K562 (cell line): ENCODE measurements at regions not wholly inside any gene's neighbourhood (a gene's known extent, or its start where the extent isn't known, plus 50 kb on each side); places are given as distances from the start of the nearest gene placed in this dataset.

Experiments
- ATAC-seq: fragments of 200-7000 bp; cut with Tn5 transposase; 3 replicates; pipeline ENCODE4 v1.9.1; 2020; ENCODE audit warnings: moderate library complexity
- BruUV-seq: library from RNA; stranded (reverse); fragments of 400-500 nt; replicated peaks from 2 replicates; lab custom pipeline; 2021; lab: Mats Ljungman, UMichigan
- CTCF ChIA-PET: fragments of 300-600 bp; formaldehyde crosslinking; extraction: SDS; loops from one replicate; lab custom pipeline; 2021; ENCODE audit warnings: low intra/inter-chr PET ratio; lab: Yijun Ruan, JAX
- POLR2A ChIA-PET: fragments of 300-600, 350-650 bp; sonication (Branson Sonifier 250); formaldehyde crosslinking; extraction: SDS; loops from one replicate; lab custom pipeline; 2021; ENCODE audit warnings: antibody characterized with exemption, inconsistent platforms; lab: Yijun Ruan, JAX
- DNase-seq, 4 experiments: peaks; one replicate each; pipeline versions ENCODE4 v3.0.0 to v3.0.0-alpha.2; 2011 to 2018; ENCODE audit warnings: low spot score in 3 of 4, mixed read lengths in 3 of 4; ENCODE audit errors: extremely low read depth in 1 of 4
- FAIRE-seq: peaks from 2 replicates; lab custom pipeline; 2011; peaks lifted over from hg19 to GRCh38; lab: Jason Lieb, UNC
- H2AFZ ChIP-seq: 2 replicates; pipeline ENCODE4 v1.6.0; 2011; ENCODE audit warnings: low read depth, low read length, control low read depth, inconsistent platforms
- H3K27ac ChIP-seq: fragments of 200-600 bp; 3 replicates; pipeline ENCODE4 v1.8.0; 2011; ENCODE audit warnings: low read depth, mild to moderate bottlenecking, control low read depth, inconsistent platforms, low read length, moderate library complexity, mixed read lengths; ENCODE audit errors: extremely low read depth
- H3K27me3 ChIP-seq, 2 experiments: fragments of 300-600 bp in 1 of 2; 2 replicates in 1 of 2; 3 replicates in 1 of 2; pipeline versions ENCODE4 v1.6.0 to v1.8.0; 2011; ENCODE audit warnings: inconsistent platforms in 2 of 2, low read length in 2 of 2, mild to moderate bottlenecking in 1 of 2, mixed read lengths in 1 of 2, moderate library complexity in 1 of 2; ENCODE audit not compliant: control insufficient read depth in 2 of 2, insufficient read depth in 2 of 2
- H3K36me3 ChIP-seq: fragments of 300-600 bp; 3 replicates; pipeline ENCODE4 v1.8.0; 2011; ENCODE audit warnings: mild to moderate bottlenecking, low read length, inconsistent platforms; ENCODE audit not compliant: control insufficient read depth, insufficient read depth
- H3K4me1 ChIP-seq, 2 experiments: fragments of 200-600 bp in 1 of 2; replicated peaks in 1 of 2; 2 replicates in 1 of 2; 3 replicates in 1 of 2; pipeline versions ENCODE4 v1.5.1 to v1.8.0; 2011; ENCODE audit warnings: inconsistent platforms in 2 of 2, low read length in 2 of 2, mild to moderate bottlenecking in 1 of 2, mixed read lengths in 1 of 2, moderate library complexity in 1 of 2; ENCODE audit not compliant: control insufficient read depth in 2 of 2, insufficient read depth in 2 of 2
- H3K4me2 ChIP-seq: 2 replicates; pipeline ENCODE4 v1.6.1; 2011; ENCODE audit warnings: low read length, control low read depth, inconsistent platforms, mixed read lengths; ENCODE audit not compliant: insufficient read depth
- H3K4me3 ChIP-seq: fragments of 200-600 bp; sonication (generic), shearing (Covaris generic); 2 replicates; pipeline ENCODE4 v1.5.1; 2016; ENCODE audit warnings: control low read depth, inconsistent platforms
- H3K79me2 ChIP-seq: fragments of 200-600 bp; 3 replicates; pipeline ENCODE4 v1.8.0; 2011; ENCODE audit warnings: low read length, inconsistent platforms; ENCODE audit not compliant: control insufficient read depth, insufficient read depth
- H3K9ac ChIP-seq, 2 experiments: 2 replicates each; pipeline versions ENCODE4 v1.6.0 to v1.6.1; 2011; ENCODE audit warnings: low read depth in 2 of 2, low read length in 2 of 2, control low read depth in 1 of 2, inconsistent platforms in 1 of 2, mild to moderate bottlenecking in 1 of 2, mixed read lengths in 1 of 2; ENCODE audit not compliant: insufficient read depth in 1 of 2
- H3K9me1 ChIP-seq: one replicate; pipeline ENCODE4 v1.6.0; 2011; ENCODE audit warnings: inconsistent platforms, mild to moderate bottlenecking, low read length, moderate library complexity; ENCODE audit not compliant: control insufficient read depth, insufficient read depth
- H3K9me3 ChIP-seq: replicated peaks from 2 replicates; pipeline ENCODE4 v1.5.1; 2011; ENCODE audit warnings: low read depth, low read length, inconsistent platforms; ENCODE audit not compliant: control insufficient read depth, insufficient read depth
- H4K20me1 ChIP-seq: replicated peaks from 2 replicates; pipeline ENCODE4 v1.6.1; 2011; ENCODE audit warnings: low read length, inconsistent platforms, mixed read lengths; ENCODE audit not compliant: control insufficient read depth, insufficient read depth
- TCFL5 ChIP-seq: fragments of 250-450 bp; sonication (Bioruptor Pico); conservative IDR thresholded peaks from 2 replicates; pipeline ENCODE4 v1.6.1; 2021; ENCODE audit warnings: mild to moderate bottlenecking, moderate library complexity, matching md5 sums
- ZKSCAN8 ChIP-seq: fragments of 200-800 bp; sonication (Bioruptor generic); IDR thresholded peaks from 2 replicates; pipeline ENCODE4 v1.6.1; 2016; ENCODE audit warnings: missing genetic modification characterization, missing compliant biosample characterization
- ZNF639 ChIP-seq, 2 experiments: fragments of 200-800 bp in 1 of 2; sonication (Bioruptor generic) in 1 of 2; sonication (generic) in 1 of 2; formaldehyde crosslinking in 1 of 2; IDR thresholded peaks in 1 of 2; conservative IDR thresholded peaks in 1 of 2; 2 replicates each; pipeline versions ENCODE4 v1.5.0 to v1.6.1; 2016 to 2020; ENCODE audit warnings: missing compliant biosample characterization in 1 of 2, missing genetic modification characterization in 1 of 2, missing genetic modification reagents in 1 of 2
- WGBS: fragments of 100-300 bp; shearing (Covaris generic); methylation state at CpG from one replicate; pipeline ENCODE4 v1.1.6; 2016; ENCODE audit warnings: low coverage, mixed read lengths; ENCODE audit not compliant: insufficient coverage; ENCODE audit errors: missing lambda C conversion rate; 5-methylcytosine and 5-hydroxymethylcytosine counted together
- in situ Hi-C: fragments of 300-500 bp; cut with MboI; formaldehyde crosslinking; loops from 4 replicates; pipeline ENCODE4 v1.15.0; 2018; ENCODE audit warnings: inconsistent platforms, mixed read lengths
- intact Hi-C: fragments of 100-400 bp; cut with micrococcal nuclease; formaldehyde crosslinking; loops from 2 replicates; pipeline ENCODE4 v1.14.2; 2022

GRCh38 chr6:12608016-12608860 lies 108.3 kb upstream of the PHACTR1 start:
- H3K36me3 ChIP-seq: no peaks in the 10 kb centered on the region
- no peak for TF ChIP-seq ZKSCAN8
- no peak for TF ChIP-seq TCFL5 (CRISPR knock-in tag)
- TF ChIP-seq ZNF639 (CRISPR knock-in tag; conservative IDR thresholded peaks at IDR 0.05 in 1 of 2, IDR thresholded peaks at IDR 0.05 in 1 of 2): no peak
- H4K20me1 ChIP-seq: no peaks in the 10 kb centered on the region
- no peak overlapping the region for H3K4me2 ChIP-seq
- WGBS: 0% methylated on average over 8 of the region's 8 CpGs
- CTCF ChIA-PET: interaction anchor here (0.6 kb wide), 1 partner anchor 1644 kb away, joined by 6 read pairs; no protein-coding TSS in a partner anchor
- H3K79me2 ChIP-seq: no peaks in the 10 kb centered on the region
- no peak overlapping the region for H2AFZ ChIP-seq
- H3K9ac ChIP-seq: no peak overlapping the region
- intact Hi-C loops (loop anchor here (5.0 to 10.0 kb wide), 2 partner anchors 453 to 951 kb away; no protein-coding TSS in a partner anchor), in situ Hi-C loops (loop anchor here (10.0 kb wide), 2 partner anchors 953 to 1023 kb away; no protein-coding TSS in a partner anchor)
- no peak overlapping the region for H3K4me3 ChIP-seq
- ATAC-seq (no peak), FAIRE-seq (no peak), DNase-seq (no peak)
- no peaks in the 10 kb centered on the region for H3K27me3 ChIP-seq
- H3K9me1 ChIP-seq: peaks cover 2% of the 10 kb centered on the region
- H3K4me1 ChIP-seq: no peaks in the 10 kb centered on the region
- H3K9me3 ChIP-seq: no peaks in the 10 kb centered on the region
- BruUV-seq: no TSS peak
- H3K27ac ChIP-seq: no peak overlapping the region
- POLR2A ChIA-PET: no interaction called here
